Stimulated activated CD8-positive, alpha-beta memory T cell treated with anti-CD3 and anti-CD28 coated beads, Interleukin-15, amount 100 ng/mL, for 48 hours (primary cell): ENCODE measurements at regions not wholly inside any gene's neighbourhood (a gene's known extent, or its start where the extent isn't known, plus 50 kb on each side); places are given as distances from the start of the nearest gene placed in this dataset.
"Not testable (repeated sequence)": the region's sequence is repeated elsewhere in the genome, so short reads cannot be mapped to it uniquely, and the experiment has no call there.

Experiments
- DNase-seq, 2 donors: peaks; one replicate each; pipeline ENCODE4 v3.0.0-alpha.2; 2020; ENCODE audit warnings: low read depth in 2 of 2

- no peak for DNase-seq
Measured at GRCh38 chr14:44453433-44454171, 53.5 kb downstream of the FSCB start.

GRCh38 chr14:44450232-44450631 is 56.9 kb downstream of the FSCB start:
- not testable (repeated sequence) for DNase-seq

- no peak for DNase-seq
Measured at GRCh38 chr14:44449680-44450079, 57.4 kb downstream of the FSCB start.

GRCh38 chr14:44448951-44449358 is 58.1 kb downstream of the FSCB start:
- DNase-seq, result no peak

GRCh38 chr14:44446965-44447364 is 60.1 kb downstream of the FSCB start:
- DNase-seq, result no peak

- no peak for DNase-seq
Measured at GRCh38 chr14:44444454-44444853, 62.6 kb downstream of the FSCB start.

GRCh38 chr14:44438936-44439335 is 68.1 kb downstream of the FSCB start:
- DNase-seq, result no peak

- no peak for DNase-seq
Measured at GRCh38 chr14:44438221-44438620, 68.9 kb downstream of the FSCB start.

GRCh38 chr14:44436458-44436857 is 70.6 kb downstream of the FSCB start:
- DNase-seq, result no peak

GRCh38 chr14:44428231-44428945 is 78.7 kb downstream of the FSCB start:
- DNase-seq, result no peak

- DNase-seq, result no peak
Measured at GRCh38 chr14:44422699-44423098, 84.4 kb downstream of the FSCB start.

GRCh38 chr14:44420226-44420625 is 86.9 kb downstream of the FSCB start:
- no peak for DNase-seq

GRCh38 chr14:44418856-44419255 is 88.2 kb downstream of the FSCB start:
- no peak for DNase-seq

- no peak for DNase-seq
Measured at GRCh38 chr14:44417809-44418208, 89.3 kb downstream of the FSCB start.

GRCh38 chr14:44414646-44415045 is 92.4 kb downstream of the FSCB start:
- no peak for DNase-seq

- no peak for DNase-seq
Measured at GRCh38 chr14:44412858-44413569, 94.1 kb downstream of the FSCB start.

GRCh38 chr14:44405011-44405486 is 102.0 kb downstream of the FSCB start:
- no peak for DNase-seq

- DNase-seq, result no peak
Measured at GRCh38 chr14:44404599-44404998, 102.5 kb downstream of the FSCB start.

- DNase-seq, result no peak
Measured at GRCh38 chr14:44404036-44404435, 103.0 kb downstream of the FSCB start.

GRCh38 chr14:44403193-44403592 is 103.9 kb downstream of the FSCB start:
- DNase-seq, result no peak

GRCh38 chr14:44396226-44396625 is 110.9 kb downstream of the FSCB start:
- no peak for DNase-seq

GRCh38 chr14:44392984-44393383 is 114.1 kb downstream of the FSCB start:
- no peak for DNase-seq

GRCh38 chr14:44388306-44388705 is 118.8 kb downstream of the FSCB start:
- no peak for DNase-seq
